ENCODE measurements at regions not wholly inside any gene's neighbourhood (a gene's known extent, or its start where the extent isn't known, plus 50 kb on each side); places are given as distances from the start of the nearest gene placed in this dataset.

GRCh38 chr2:6454286-6454990, 411.3 kb downstream of the CMPK2 start:
- TF ChIP-seq CTCF (conservative IDR thresholded peaks at IDR 0.05; ENCODE audit: low read depth, low read length) (no peak), EZH2phosphoT487 (IDR thresholded peaks at IDR 0.05; ENCODE audit: borderline replicate concordance, low read length) (no peak), EZH2 (IDR thresholded peaks at IDR 0.05; ENCODE audit: low read length, unreplicated experiment) (no peak)
